GM10266 (cell line): ENCODE measurements at regions not wholly inside any gene's neighbourhood (a gene's known extent, or its start where the extent isn't known, plus 50 kb on each side); places are given as distances from the start of the nearest gene placed in this dataset.

ENCODE experiments used
- DNase-seq: peaks from one replicate; pipeline ENCODE4 v3.0.0; 2012; ENCODE audit errors: extremely low spot score
- TF ChIP-seq, protein P1 (sequence below): IDR thresholded peaks from 2 replicates; pipeline ENCODE4 v1.5.1; 2012; ENCODE audit warnings: mild to moderate bottlenecking, low read depth; ENCODE audit not compliant: control insufficient read depth, insufficient read depth; ENCODE audit errors: missing control alignments

DNA sequence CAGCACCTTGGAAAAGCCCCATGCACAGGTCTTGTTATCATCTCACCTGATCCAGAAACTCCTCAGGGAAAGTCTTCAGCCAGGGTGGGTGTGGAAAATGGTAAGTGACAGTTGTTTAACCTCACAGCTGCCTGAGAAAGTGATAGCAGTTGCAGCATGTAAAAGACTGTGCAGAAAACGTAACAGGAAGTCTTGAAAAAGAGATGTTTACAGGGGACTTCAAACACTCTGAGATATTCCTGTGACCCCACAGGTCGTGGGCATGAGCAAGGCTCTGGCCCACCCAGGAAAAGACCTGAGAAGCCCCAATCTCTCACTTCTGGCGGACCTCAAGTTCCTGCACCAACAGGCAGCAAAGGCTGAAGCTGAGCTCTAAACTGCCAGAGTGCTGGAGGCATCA lies 826.9 kb downstream of the UQCRFS1 start:
- TF ChIP-seq, protein P1, sequence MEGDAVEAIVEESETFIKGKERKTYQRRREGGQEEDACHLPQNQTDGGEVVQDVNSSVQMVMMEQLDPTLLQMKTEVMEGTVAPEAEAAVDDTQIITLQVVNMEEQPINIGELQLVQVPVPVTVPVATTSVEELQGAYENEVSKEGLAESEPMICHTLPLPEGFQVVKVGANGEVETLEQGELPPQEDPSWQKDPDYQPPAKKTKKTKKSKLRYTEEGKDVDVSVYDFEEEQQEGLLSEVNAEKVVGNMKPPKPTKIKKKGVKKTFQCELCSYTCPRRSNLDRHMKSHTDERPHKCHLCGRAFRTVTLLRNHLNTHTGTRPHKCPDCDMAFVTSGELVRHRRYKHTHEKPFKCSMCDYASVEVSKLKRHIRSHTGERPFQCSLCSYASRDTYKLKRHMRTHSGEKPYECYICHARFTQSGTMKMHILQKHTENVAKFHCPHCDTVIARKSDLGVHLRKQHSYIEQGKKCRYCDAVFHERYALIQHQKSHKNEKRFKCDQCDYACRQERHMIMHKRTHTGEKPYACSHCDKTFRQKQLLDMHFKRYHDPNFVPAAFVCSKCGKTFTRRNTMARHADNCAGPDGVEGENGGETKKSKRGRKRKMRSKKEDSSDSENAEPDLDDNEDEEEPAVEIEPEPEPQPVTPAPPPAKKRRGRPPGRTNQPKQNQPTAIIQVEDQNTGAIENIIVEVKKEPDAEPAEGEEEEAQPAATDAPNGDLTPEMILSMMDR = no peak

DNA sequence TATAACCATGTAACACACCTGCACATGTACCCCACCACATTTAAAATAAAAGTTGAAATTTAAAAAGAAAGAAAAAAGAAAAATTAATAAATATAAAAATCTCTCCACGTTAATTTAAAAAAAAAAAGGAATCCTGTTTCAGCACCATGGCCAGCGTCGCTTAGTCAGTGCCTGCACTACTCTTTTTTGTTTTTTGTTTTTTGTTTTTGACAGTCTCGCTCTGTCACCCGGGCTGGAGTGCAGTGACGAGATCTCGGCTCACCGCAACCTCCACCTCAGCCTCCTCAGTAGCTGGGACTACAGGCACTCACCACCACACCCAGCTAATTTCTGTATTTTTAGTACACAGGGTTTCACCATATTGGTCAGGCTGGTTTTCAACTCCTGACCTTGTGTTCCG lies 835.9 kb downstream of the UQCRFS1 start:
- TF ChIP-seq, protein P1 = no peak
- DNase-seq = no peak

More for the DNA sequence above, 826.9 kb downstream of the UQCRFS1 start:
- no peak for DNase-seq

DNA sequence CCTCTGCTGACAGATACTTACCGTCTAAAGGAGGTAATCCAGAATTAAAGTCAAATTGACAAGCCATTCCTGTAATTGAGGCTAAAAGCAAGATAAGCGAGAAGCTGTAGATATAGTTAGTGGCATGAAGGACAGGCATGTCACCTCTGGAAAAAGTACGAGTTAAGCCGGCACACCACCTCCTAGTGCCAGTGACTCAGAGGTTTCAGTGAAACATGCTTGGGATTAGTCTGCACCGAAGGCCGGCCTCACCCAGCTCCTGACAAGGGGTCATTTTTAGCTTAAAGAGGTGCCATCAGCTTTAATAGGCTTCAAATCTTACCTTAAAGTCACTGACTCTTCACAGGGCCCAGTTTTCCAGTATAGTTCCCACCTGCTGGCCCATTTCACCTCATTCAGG lies 838.0 kb downstream of the UQCRFS1 start:
- no peak for DNase-seq
- TF ChIP-seq, protein P1 = no peak

DNA sequence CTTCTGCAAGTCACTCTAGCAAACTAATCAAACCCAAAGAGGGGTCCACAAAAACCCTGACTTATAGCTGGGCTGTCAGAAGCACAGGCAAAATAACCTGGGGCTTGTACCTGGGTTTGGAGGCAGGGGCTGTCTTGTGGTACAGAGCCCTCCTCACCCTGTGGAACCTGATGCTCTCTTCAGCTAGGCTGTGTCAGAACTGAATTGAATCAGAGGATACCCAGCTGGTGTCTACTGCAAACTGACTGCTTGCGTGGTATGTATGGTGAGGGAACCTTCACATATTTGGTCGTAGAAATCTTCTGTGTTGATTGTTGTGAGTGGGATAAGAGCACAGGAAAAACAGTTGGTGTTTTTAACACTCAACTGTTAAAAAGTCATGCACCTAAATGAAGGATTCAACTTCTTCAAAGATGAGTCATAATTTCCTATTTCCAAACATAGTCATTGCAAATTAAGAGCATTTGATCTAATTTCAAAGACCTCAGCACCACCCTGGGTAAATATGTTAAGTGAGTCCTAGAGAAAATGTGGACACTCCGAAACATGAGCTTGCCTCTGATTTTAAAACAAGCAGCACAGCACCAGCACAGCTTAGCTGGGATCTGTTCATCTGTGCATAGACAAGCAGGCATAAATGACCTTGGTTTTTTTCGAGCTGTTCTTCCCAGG lies 840.2 kb downstream of the UQCRFS1 start:
- DNase-seq = no peak

DNA sequence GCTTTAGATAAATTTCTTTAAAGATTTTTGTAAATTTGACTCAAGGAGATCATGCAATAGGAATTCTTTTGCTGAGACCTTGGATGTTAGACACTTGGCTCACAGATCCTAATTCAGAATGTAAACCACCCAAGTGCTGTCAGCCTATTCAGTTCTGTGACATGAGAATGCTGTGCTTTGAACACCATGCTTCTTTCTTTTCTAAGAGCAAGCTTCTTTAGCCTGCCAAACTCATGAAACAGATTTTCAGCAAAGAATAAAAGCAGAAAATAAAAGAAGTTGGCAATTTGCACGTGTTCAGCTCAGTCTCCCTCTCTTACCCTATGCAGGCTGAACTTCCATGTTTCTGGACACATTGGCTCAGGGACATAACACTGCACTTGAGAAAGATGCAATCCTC lies 845.8 kb downstream of the UQCRFS1 start:
- DNase-seq = no peak
- TF ChIP-seq, protein P1 = no peak

More for the DNA sequence above, 840.2 kb downstream of the UQCRFS1 start:
- TF ChIP-seq, protein P1 = no peak

DNA sequence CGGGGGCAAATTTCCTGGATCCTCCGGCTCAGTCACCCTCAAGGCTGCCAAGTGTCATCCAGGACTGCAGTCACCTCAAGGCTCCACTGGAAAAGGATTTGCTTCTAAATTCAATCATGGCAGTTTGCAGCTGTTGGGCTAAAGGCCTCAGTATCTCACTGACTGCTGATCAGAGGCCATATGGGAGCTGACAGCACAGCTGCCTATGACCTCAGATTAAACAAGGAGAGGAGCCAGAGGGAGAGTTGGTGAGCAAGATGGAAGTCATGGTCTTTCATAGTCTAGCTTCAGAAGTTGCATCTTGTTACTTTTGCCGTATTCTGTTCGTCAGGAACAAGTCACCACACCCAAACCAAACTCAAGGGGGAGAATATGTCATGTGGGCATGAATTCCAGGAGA lies 849.7 kb downstream of the UQCRFS1 start:
- TF ChIP-seq, protein P1 = no peak
- no peak for DNase-seq
